HT-29 (cell line): ENCODE measurements at regions not wholly inside any gene's neighbourhood (a gene's known extent, or its start where the extent isn't known, plus 50 kb on each side); places are given as distances from the start of the nearest gene placed in this dataset.
"Not testable (repeated sequence)": the region's sequence is repeated elsewhere in the genome, so short reads cannot be mapped to it uniquely, and the experiment has no call there.

ENCODE experiments used
- DNase-seq: peaks from one replicate; pipeline ENCODE4 v3.0.0-alpha.2; 2015; ENCODE audit warnings: low spot score

DNA sequence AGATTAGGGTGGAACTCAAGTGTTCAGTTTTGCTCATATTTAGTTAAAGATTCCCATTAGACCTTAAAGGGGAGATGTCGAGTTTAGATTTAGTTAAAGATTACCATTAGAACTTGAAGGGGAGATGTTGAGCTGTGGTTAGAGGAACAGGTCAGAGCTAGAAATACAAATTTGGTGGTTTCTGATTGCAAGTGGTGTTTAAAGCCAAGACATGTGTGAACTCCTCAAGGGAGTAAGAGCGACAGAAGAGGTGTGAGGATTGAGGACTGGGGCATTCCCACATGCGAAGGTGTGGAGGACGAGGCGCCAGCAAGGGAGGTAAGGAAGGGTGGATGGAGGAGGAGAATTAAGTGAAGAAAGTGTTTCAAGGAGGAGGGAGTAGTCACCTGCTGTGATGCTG, 168.6 kb downstream of the IER5 start:
- no peak for DNase-seq

DNA sequence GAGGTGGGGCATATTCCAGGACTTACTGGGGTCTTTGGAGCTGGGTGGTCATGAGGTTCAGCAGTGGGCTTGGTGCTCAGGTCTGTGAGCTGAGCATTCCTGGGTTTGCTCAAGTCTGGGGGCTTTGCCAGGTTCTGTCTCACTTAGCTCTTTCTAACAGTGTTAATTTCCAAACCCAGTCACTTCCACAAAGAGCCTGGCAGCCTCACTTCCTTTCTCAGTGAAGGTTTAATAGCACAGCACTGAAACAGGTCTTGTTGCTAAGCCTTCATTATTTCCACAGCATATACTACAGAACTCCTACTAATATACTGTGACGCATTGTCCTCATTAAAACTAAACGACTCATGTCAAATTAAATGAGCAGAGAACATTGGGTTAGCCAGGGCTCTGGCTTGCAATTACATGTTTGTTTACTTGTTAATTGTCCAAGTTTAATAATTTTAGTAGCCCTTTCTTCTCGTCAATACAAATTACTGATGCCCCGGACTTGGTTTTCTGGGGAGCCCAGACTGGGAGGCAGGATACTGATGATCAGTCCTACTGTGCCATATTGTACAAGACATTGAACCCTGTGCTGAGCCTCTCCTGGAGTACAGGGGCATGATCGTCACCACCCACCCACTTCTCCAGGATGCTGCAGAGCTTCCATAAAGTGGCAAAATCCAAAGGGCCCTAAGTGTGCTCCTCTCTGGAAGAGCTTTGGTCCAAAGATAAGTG, 170.7 kb downstream of the IER5 start:
- no peak for DNase-seq

DNA sequence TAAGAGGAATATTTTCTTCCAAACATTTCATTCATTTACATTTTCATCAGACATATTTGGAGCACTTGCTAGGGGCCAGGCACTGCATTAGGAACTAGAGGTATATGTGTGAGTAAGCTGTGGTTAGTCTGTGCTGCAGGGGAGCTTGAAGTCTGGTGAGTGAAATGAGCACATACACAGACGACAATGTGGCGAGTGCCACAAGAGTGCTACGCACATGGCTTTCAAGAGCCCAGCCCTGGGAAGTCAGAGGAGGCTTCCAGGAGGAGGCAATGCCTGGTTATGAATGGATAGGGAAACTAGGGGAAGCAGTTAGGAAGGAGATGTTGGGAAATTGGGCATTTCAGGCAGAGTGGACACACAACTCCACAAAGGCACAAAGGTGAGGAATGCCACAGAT, 171.8 kb downstream of the IER5 start:
- DNase-seq = no peak

DNA sequence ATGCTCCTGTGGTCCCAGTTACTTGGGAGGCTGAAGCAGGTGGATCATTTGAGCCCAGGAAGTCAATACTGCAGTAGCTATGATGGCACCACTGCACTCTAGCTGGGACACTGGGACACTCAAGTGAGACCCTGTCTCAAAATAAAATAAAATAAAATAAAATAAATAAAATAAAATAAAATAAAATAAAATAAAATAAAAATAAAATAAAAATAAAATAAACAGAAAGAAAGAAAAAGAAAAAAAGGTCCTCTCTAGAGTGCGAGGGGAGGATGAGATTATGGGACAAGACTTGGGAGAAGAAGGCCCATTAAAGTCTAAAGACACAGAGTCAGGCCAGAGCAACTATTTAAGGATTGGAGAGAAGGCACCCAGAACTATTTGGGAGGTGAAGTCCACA, 172.5 kb downstream of the IER5 start:
- DNase-seq = no peak

DNA sequence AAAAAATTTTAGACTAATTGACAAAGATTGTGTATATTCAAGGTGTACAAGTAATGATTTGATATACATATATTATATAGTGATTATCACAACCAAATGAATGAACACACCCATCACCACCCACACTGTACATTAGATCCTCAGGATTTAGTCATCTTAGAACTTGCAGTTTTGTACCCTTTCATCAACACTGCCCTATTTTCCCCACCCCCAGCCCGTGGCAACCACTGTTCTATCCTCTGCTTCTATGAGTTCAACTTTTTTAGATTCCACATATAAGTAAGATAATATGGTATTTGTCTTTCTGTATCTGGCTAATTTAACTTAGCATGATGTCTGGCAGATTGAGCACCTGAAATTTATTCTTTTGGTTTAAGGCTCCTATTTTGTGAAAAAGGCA, 173.6 kb downstream of the IER5 start:
- DNase-seq = no peak

DNA sequence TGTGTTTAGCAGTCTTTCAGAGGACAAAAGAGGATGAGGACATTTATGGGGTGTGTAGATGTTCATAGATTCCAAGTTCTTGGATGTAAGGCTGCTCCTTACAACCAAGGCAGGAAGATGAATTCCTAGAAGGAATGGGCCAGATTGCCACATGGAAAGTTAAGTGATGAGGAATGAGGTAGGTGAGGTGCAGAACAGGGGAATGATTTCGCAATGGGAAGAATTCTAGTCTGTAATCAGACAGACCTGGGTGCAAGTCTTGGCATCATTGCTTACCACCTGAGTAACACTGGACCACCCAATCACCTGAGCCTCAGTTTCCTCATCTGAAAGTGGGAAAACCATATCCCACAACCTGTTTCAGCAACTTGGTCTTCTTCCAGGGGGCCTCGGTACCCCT, 174.9 kb downstream of the IER5 start:
- no peak for DNase-seq

DNA sequence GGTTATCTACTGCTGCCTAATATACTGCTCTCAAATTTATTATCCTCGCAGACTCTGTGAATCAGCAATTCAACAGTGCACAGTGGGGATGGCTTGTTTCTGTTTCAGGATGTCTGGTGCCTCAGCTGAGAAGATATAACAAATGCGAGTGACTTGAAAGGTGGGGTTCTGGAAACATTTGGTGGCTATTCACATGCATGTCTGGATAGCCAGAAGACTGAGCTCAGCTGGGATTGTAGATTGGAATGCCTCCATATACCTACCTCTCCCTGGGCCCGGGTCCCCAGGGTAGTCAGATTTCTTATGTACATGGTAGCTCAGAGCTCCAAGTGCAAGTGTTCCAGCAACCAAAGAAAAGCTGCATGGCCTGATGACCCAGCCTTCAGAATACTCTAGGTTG, 176.3 kb downstream of the IER5 start:
- no peak for DNase-seq

DNA sequence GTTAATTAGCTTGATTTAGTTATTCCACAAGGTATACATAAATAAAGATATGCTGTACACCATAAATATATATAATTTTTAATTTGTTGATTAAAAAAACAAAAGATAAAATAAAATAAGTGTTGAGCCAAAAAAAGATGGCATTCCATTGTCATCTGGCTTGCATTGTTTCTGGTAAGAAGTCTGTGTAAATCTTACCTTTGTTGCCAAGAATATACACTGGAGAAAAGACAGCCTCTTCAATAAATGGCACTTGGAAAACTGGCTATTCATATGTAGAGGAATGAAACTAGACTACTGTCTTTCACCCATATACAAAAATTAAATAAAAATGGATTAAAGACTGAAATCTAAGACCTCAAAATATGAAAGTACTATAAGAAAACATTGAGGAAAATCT, 196.5 kb downstream of the IER5 start:
- no peak for DNase-seq

DNA sequence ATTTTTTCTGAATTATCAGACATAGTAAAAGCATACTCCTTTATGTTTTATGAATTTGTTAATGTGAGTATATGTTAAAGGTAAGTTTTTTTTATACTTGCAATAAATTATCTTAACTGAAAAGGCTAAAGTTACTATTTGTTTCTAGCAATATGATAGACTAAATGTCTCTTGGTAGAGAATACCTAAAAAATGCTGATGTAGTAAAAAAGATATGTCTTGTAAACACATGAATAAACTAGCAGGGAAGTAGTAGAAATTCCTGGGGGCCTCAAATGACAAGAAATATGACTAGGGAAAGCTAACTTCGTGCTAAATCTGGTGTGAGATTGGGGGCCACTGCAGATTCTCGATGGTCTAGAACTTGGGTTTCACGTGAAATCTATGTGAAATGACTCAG, 188.1 kb upstream of the CACNA1E start:
- no peak for DNase-seq

DNA sequence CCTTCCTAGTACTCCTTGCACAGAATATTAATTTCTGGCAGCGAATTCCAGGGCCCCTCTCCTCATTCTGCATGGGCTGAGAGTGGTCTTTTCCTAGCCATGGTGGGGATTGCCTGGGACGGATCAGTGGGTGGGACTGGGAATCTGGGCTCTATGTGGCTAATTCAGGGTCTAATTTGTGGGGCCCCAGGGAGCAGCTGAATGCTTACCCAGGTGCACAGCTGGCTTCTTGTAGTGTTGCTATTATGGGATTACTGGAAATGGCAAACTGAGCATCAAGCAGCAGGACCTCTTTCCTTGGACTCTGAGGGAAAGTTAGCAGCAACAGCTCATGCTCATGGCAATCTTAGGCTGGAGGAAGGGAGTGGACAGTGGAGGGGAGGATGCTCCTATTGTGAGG, 187.1 kb upstream of the CACNA1E start:
- DNase-seq = no peak

DNA sequence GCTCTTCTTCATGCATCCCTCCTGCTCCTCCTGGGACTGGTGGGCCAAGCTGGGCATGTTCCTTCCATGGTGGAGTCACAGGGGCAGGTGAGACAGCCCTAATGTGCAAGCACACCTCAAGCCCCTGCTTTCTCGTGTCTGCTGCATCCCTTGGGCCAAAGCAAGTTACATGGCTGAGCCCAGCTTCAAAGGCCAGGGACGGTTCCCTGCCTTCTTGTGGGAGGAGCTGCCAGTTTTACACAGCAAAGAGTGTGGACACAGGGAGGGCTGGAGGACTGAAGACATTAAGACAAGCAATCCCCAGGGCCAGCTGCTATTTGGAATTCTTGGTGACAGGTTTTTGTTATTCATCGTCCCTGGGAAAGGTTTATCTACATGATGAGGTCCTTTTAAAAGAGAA, 175.2 kb upstream of the CACNA1E start:
- no peak for DNase-seq

DNA sequence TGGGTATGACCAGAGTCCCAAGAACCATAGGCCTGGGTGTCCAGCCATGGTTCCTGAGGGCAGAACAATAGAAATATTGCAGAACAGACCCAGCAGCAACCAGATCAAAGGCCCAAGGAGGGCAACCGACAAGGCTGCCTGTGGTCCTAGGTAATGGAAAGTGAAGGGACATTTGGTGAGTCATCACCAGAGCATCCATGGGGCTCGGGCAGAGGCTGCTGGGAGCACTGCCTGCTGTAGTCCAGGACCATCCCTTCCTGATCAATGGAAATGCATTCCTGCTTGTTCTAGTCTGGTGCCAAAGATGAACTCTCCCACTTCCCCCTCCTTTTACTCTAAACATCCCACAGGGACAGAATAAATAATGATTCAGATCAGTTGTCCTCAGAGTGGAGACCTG, 172.8 kb upstream of the CACNA1E start:
- DNase-seq = peak; percentile 5

DNA sequence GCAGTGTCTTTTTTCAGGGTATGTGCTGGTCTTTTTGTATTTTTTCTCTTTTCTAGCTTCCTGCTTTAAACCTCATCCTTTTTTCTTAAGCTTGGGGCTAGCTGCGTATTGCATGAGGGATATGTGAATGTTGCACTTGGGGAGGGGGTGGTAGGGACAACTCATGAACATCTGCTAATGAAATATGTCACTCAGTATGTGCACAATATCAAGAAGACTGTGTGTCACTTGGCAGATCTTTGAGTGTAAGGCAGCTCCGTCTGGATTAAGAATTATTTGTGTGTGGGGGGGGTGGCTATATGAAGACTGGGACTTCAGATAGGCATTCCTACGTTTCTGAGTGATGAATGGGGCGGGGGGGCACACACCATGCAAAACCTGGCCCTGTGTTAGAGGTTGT, 170.4 kb upstream of the CACNA1E start:
- no peak for DNase-seq

DNA sequence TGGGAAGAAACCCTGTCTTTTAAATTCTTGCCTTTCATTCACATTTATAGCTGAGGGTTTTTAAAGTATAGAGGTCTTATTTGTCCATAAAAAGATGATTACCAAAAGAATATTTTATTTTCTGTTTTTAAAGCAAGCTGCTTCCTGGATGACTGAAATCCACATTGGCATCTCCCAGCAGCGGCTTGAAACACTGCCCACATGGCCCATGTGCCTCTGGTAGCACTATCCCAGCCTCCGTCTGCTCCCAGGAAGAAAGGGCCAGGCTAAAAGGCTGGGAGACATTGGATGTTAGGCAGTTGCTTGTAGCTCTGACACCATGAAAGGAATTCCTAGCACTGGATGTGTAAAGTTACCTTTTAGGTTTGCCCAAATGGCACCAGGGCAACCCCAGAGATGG, 169.9 kb upstream of the CACNA1E start:
- DNase-seq = no peak

DNA sequence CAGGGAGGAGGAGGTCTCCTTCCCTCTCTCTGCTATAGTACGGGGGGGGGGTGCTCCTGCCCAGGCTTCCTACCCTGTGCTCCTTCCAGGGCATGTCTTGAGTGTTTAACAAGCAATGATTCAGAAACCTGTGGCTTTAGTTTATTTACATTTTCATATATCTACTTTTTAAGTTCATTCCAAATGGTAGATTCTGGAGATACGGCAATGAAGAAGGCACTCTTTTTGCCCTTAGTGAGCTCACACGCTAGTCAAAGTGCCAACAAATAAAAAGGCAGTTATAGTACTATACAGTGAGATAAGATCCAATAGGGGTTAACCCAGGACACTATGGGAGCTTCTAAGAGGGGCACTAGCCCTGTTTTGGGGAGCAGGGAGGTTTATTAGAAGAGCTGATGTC, 169.3 kb upstream of the CACNA1E start:
- DNase-seq = no peak

DNA sequence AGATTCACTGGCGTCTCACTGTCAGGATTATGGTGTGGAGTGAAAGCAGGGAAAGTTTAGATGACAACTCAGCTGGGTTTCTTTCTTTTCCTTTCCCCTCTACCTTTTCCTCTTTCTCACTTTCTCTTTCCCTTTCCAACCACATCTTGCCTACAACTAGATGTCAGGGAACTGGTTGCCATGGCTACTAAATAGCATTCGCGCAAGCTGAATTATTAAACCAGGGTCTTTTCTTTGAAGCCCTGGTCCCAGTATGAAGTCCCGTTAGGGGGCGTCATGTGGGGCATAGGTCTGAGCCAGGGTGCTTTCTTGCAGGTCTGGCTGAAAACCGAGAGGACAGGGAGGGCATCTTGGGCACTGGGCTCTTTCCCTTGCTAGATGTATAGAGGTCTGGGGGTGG, 168.4 kb upstream of the CACNA1E start:
- DNase-seq = no peak

DNA sequence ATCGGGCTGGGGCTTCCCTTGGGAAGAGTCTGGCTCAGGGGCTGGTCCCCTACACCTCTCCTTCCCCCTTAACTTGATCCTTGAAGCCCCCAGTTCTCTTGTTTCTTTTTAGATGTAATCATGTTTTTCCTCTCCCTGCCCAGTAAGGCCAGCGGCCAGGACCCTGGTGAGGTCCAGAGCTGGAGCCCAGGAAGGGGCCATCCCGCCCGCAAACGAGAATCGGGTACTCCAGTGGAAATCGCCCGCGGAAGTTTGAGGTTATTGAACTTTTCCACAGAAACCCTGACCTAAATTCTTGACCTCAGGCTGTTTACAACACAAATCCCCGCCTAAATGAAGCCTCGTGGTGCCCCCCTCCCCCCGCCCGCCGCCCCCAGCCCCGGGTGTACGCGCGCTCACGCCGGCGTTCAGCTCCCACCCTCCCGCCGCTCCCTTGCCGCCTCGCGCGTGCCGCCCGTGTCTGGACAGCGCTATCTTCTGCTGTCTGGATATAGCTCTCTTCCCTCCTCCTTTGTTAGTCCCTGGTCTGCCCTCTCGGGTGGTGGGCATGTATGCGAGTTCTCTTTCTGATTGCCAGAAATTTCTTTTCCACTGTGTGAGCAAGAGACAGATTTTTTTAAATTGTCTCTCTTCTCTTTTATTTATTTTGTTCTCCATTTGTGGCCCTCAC, 165.9 kb upstream of the CACNA1E start:
- DNase-seq = no peak

DNA sequence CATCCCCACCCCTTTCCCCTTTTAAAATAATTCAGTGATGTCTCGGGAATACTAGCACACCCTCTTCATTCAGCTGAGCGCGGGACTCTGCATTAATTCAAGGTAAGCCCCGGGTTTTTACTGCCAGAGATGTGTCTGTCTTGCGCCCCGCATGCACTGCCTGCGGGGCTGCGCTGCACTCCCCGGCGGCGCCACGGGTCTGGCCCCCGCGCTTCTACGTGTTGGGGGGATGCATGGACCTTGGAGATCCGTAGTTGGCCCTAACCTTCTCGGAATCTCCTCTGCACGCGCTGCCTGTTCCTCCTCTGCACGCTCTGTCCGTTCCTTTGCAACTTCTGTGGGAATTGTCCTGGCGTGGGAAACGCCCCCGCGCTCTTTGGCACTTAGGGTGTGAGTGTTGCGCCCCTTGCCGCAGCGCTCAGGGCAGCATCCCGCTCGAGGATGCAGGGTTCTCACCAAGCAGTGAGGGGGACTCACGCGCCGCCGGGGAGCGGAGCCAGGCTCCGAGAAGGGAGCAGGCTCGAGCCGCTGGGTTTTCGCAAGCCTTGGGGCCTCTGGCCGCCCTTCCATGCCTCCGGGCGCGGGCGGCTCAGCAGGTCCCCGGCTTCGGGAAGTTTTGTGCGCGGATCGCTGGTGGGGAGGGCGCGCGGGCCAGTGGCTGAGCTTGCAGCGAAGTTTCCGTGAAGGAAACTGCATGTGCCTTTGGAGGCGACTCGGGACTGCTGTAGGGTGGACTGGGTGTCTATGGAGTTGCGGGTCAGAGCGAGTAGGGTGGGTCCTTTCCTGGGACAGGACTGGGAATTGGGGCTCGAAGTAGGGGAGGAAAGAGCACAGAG, 165.1 kb upstream of the CACNA1E start:
- DNase-seq = no peak

DNA sequence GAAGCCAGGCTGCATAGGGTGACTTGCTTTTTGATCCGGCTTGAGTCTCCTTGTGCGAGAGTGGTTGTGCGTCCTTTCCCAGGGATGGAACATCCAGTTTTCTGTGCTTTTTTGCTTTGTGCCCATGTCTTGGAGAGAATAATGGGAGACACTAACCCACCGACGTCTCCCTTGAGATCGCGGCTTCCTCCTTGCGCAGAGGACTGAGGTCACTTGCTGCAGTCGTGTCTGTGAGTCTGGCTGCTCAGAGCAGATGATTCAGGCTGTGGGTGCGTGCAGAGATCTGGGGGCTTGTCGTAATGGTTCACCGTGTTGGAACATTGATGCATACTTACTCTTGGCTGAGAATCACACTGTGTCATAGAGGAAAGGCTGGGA, 164.5 kb upstream of the CACNA1E start:
- no peak for DNase-seq

DNA sequence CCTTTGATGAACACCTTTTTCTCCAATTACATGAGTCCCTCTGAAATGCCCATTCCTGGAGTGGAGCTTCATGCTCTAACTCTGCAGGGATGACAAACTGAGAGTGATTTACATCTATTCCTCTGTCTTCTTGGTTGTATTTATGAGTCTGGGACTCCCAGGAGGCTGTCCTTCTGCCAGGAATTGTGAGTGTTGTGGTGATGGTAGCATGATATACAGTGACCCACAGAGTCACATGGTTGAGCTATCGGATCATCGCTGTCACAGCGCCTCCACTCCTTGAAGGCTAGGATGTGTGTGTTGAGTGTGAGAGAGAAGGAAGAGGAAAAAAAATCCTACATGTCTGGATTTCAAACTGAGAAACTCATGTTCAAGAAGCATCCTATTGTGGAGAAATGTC, 163.4 kb upstream of the CACNA1E start:
- DNase-seq = no peak

DNA sequence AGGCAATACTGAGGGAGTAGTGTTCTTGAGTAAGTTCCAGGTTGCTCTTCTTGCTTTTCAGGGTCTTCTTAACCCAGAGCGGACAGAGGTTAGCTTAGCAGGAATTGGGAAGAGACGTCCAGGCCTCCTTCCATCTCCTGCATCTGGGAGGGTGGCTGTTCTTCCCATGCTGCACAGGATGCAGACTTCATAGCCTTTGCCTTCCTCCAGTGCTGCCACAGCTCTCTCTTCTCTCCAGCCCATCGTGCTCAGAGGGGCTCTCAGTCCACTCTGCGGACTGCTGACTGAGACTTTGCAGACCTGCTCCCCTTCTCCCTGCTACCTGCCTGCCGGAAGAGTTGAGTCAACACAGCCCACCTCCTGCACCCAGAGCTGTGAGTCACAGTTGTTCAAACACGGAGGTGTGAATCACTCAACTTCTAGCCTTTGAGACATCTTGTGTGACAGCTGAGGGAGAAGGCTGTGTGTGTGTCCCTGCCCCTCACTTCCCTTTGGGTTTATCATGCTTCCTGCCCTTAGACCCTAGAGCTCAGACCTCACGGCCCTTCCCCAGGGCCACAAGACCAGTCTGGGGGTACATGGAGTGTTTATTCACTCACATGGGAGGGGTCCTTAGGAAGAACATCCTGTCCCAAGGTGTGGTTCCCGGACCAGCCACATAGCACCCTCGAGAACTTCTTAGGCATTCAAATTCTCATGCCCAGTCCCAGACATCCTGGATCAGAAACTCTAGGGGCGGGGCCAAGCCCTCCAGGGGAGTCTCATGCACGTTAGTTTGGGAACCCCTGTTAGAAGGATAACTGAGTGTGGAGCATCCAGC, 158.3 kb upstream of the CACNA1E start:
- peak; percentile 59 for DNase-seq

DNA sequence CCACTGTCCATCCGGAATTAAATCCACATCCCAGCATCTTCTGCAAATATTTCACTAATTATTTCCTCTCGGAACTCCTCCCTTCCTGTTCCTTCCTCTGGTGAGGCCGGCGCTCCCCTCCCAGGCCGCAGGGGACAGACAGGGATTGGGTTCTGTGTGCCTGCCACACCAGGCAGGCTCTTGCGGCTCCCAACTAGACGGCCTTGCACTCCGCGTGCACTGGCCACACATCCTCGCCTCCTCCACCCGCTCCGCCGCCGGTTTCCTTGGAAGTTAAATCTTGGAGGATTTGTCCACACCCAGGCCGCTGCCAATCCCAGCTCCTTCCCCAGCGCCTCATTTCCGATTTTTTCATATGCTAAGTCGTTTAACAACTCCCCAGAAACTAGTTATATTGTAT, 157.6 kb upstream of the CACNA1E start:
- not testable (repeated sequence) for DNase-seq
